Erythroblast (primary cell): ENCODE measurements at regions not wholly inside any gene's neighbourhood (a gene's known extent, or its start where the extent isn't known, plus 50 kb on each side); places are given as distances from the start of the nearest gene placed in this dataset.

ENCODE experiments used
- GATA1 ChIP-seq: IDR thresholded peaks from 2 replicates; pipeline ENCODE4 v1.6.1; 2011; ENCODE audit warnings: low read depth, mild to moderate bottlenecking, control low read depth, low read length, moderate library complexity
- POLR2A ChIP-seq: IDR thresholded peaks from 2 replicates; pipeline ENCODE4 v1.6.1; 2011; ENCODE audit warnings: mild to moderate bottlenecking, low read length

DNA sequence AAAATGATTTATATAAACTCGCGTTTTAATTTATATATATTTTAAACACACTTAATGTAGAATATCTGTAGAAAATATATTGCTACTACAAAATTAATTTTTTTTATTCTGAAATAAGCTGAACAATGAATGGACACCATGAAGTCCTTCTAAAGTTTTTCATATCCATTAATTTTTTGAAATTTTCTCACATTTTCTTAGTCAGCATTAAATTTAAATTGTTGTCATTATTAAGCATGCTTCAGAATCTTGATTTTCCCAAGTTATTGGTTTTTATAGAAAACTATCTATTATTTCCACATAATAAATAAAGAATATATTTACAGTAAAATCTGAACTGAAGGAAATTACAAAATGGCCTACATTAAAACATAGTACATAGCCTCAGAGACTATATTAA is 1314.9 kb upstream of the CDH6 start:
- TF ChIP-seq POLR2A (no peak), GATA1 (no peak)
